SKM-1 (cell line): ENCODE measurements at regions not wholly inside any gene's neighbourhood (a gene's known extent, or its start where the extent isn't known, plus 50 kb on each side); places are given as distances from the start of the nearest gene placed in this dataset.
"Not testable (repeated sequence)": the region's sequence is repeated elsewhere in the genome, so short reads cannot be mapped to it uniquely, and the experiment has no call there.

ENCODE experiments used
- DNase-seq: peaks from one replicate; lab custom pipeline; 2025; ENCODE audit not compliant: unreplicated experiment; lab: John Stamatoyannopoulos, UW

GRCh38 chr12:58615576-58615975 is 304.7 kb downstream of the LRIG3 start:
- no peak for DNase-seq

- no peak for DNase-seq
These were observed 303.7 kb downstream of the LRIG3 start for GRCh38 chr12:58616618-58617017.

- DNase-seq, result no peak
These were observed 299.2 kb downstream of the LRIG3 start for GRCh38 chr12:58621126-58621525.

GRCh38 chr12:58629376-58629775 is 290.9 kb downstream of the LRIG3 start:
- DNase-seq, result no peak

GRCh38 chr12:58633479-58633878 is 286.8 kb downstream of the LRIG3 start:
- DNase-seq, result no peak

- no peak for DNase-seq
These were observed 280.9 kb downstream of the LRIG3 start for GRCh38 chr12:58639318-58639934.

GRCh38 chr12:58640314-58640713 is 280.0 kb downstream of the LRIG3 start:
- no peak for DNase-seq

GRCh38 chr12:58645946-58646345 is 274.4 kb downstream of the LRIG3 start:
- no peak for DNase-seq

GRCh38 chr12:58647495-58647894 is 272.8 kb downstream of the LRIG3 start:
- DNase-seq, result no peak

- DNase-seq, result no peak
These were observed 272.1 kb downstream of the LRIG3 start for GRCh38 chr12:58648176-58648575.

- no peak for DNase-seq
These were observed 268.5 kb downstream of the LRIG3 start for GRCh38 chr12:58651850-58652249.

GRCh38 chr12:58654021-58654420 is 266.3 kb downstream of the LRIG3 start:
- no peak for DNase-seq

GRCh38 chr12:58655375-58655774 is 264.9 kb downstream of the LRIG3 start:
- DNase-seq, result no peak

GRCh38 chr12:58656254-58657009 is 263.9 kb downstream of the LRIG3 start:
- no peak for DNase-seq

- DNase-seq, result no peak
These were observed 263.1 kb downstream of the LRIG3 start for GRCh38 chr12:58657190-58657589.

- DNase-seq, result no peak
These were observed 254.9 kb downstream of the LRIG3 start for GRCh38 chr12:58665375-58665774.

- DNase-seq, result no peak
These were observed 252.1 kb downstream of the LRIG3 start for GRCh38 chr12:58668233-58668632.

- DNase-seq, result no peak
These were observed 251.4 kb downstream of the LRIG3 start for GRCh38 chr12:58668871-58669270.

- DNase-seq, result no peak
These were observed 249.7 kb downstream of the LRIG3 start for GRCh38 chr12:58670623-58671022.

GRCh38 chr12:58671196-58671595 is 249.1 kb downstream of the LRIG3 start:
- DNase-seq, result no peak

- DNase-seq, result no peak
These were observed 247.3 kb downstream of the LRIG3 start for GRCh38 chr12:58673021-58673420.

GRCh38 chr12:58677833-58678232 is 242.5 kb downstream of the LRIG3 start:
- not testable (repeated sequence) for DNase-seq

- no peak for DNase-seq
These were observed 241.6 kb downstream of the LRIG3 start for GRCh38 chr12:58678753-58679152.
